ENCODE measurements at regions not wholly inside any gene's neighbourhood (a gene's known extent, or its start where the extent isn't known, plus 50 kb on each side); places are given as distances from the start of the nearest gene placed in this dataset.

- no peaks in the 10 kb centered on the region for H3K36me3 ChIP-seq (ENCODE audit: control insufficient read depth, insufficient read depth, low read length)
- TF ChIP-seq, protein P1, sequence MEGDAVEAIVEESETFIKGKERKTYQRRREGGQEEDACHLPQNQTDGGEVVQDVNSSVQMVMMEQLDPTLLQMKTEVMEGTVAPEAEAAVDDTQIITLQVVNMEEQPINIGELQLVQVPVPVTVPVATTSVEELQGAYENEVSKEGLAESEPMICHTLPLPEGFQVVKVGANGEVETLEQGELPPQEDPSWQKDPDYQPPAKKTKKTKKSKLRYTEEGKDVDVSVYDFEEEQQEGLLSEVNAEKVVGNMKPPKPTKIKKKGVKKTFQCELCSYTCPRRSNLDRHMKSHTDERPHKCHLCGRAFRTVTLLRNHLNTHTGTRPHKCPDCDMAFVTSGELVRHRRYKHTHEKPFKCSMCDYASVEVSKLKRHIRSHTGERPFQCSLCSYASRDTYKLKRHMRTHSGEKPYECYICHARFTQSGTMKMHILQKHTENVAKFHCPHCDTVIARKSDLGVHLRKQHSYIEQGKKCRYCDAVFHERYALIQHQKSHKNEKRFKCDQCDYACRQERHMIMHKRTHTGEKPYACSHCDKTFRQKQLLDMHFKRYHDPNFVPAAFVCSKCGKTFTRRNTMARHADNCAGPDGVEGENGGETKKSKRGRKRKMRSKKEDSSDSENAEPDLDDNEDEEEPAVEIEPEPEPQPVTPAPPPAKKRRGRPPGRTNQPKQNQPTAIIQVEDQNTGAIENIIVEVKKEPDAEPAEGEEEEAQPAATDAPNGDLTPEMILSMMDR (IDR thresholded peaks at IDR 0.05; ENCODE audit: insufficient read depth, low read depth, low read length) = no peak
- no peak for DNase-seq (ENCODE audit: low read depth)
- CTCF ChIA-PET = no interaction called here
- H3K4me3 ChIP-seq (ENCODE audit: low read depth, low read length) = no peak overlapping the region
- no peaks in the 10 kb centered on the region for H3K27me3 ChIP-seq (ENCODE audit: control insufficient read depth, insufficient read depth, low read length)
- POLR2A ChIA-PET = no interaction called here
These were observed 655.7 kb upstream of the HS3ST5 start for GRCh38 chr6:114998492-114998891.

DNA sequence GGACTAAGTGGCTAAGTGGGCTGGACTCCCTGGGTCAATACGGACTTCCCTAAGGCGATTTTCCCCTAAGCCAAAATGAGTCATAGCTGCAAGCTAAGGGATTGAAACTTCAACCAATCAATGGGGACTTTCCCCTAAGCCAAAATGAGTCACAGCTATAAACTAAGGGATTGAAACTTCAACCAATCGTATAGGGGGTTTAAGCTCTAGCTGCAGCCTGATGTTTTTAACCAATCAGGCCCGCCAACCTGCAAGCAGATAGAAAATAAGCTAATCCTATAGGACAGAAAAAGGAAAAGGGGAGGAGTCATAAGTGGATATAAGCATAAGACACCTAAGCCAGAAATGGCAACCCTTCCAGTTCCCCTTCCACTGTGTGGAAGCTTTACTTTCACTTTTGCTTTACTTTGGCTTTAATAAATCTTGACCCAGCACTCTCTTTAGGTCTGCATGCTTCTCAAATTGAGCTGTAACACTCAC is 655.0 kb upstream of the HS3ST5 start:
- no peak for DNase-seq (ENCODE audit: low read depth)
- TF ChIP-seq, protein P1 (IDR thresholded peaks at IDR 0.05; ENCODE audit: insufficient read depth, low read depth, low read length) = no peak
- no peaks in the 10 kb centered on the region for H3K27me3 ChIP-seq (ENCODE audit: control insufficient read depth, insufficient read depth, low read length)
- no peak overlapping the region for H3K4me3 ChIP-seq (ENCODE audit: low read depth, low read length)
- no peaks in the 10 kb centered on the region for H3K36me3 ChIP-seq (ENCODE audit: control insufficient read depth, insufficient read depth, low read length)
- POLR2A ChIA-PET = no interaction called here
- CTCF ChIA-PET = no interaction called here

DNA sequence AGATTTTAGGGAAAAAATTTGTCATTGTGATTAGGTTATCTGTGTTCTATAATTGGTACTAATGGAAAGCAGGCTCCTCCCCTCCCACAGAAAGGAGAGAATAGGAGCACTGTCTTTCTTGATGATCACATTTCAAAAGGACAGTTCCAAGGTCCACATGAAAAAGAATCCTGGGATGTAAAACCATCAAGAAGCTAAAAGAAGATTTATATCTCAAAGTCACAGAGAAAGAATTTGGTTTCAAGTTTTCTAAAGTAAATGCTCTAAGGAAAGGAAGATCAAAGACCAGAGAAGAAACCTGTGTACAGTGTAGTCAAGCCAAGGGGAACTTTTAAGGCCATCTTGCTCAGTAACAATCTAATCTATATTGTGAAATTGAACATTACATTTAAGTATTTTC is 652.7 kb upstream of the HS3ST5 start:
- TF ChIP-seq, protein P1 (IDR thresholded peaks at IDR 0.05; ENCODE audit: insufficient read depth, low read depth, low read length) = no peak
- H3K27me3 ChIP-seq (ENCODE audit: control insufficient read depth, insufficient read depth, low read length) = no peaks in the 10 kb centered on the region
- no peaks in the 10 kb centered on the region for H3K36me3 ChIP-seq (ENCODE audit: control insufficient read depth, insufficient read depth, low read length)
- no peak overlapping the region for H3K4me3 ChIP-seq (ENCODE audit: low read depth, low read length)
- ChIA-PET CTCF (no interaction called here), POLR2A (no interaction called here)
- DNase-seq (ENCODE audit: low read depth) = no peak

DNA sequence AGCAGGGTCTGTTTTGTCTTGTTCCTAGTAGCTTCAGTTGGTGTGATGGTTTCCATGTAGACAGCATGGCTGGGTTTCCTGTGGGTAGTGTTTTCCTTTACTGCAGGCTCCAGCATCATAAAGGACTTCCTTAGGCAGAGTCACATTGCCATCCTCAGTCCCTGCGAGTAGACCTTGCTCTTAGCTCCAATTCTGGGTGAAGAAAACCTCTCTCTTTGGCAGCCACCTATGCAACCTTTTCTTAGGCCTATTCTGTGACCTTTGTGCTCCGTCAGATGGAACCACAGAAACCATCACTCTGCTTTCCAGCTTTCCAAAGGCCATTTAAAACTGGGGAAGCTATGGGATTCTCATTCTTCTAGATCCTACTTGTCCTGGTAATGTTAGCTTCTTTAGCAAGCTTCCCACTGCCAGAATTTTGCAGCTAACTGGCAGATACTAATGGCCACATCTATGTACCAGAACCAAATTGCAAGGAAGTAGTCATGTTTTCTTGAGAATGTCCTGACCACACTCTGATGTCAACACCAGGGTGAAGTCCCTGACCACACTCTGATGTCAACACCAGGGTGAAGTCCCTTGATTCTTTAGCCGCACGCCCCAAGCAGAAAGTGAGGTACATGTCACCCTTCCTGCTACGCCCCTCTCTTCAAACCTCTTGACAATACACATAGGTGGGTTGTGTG is 646.6 kb upstream of the HS3ST5 start:
- no peak for DNase-seq (ENCODE audit: low read depth)
- no peaks in the 10 kb centered on the region for H3K36me3 ChIP-seq (ENCODE audit: control insufficient read depth, insufficient read depth, low read length)
- H3K27me3 ChIP-seq (ENCODE audit: control insufficient read depth, insufficient read depth, low read length) = no peaks in the 10 kb centered on the region
- TF ChIP-seq, protein P1 (IDR thresholded peaks at IDR 0.05; ENCODE audit: insufficient read depth, low read depth, low read length) = no peak
- ChIA-PET POLR2A (no interaction called here), CTCF (no interaction called here)
- no peak overlapping the region for H3K4me3 ChIP-seq (ENCODE audit: low read depth, low read length)

DNA sequence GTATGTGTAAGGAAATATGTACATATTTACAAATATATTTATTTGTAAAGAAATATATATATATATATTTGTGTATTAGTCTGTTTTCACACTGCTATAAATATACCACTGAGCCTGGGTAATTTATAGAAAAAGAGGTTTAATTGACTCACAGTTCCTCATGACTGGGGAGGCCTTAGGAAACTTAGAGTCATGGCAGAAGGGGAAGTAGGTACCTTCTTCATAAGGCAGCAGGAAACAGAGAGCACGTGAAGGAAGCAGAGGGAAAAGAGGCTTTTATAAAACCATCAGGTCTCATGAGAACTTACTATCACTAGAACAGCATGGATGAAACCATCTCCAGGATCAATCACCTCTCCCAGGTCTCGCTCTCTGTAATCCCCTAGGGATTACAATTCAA is 644.5 kb upstream of the HS3ST5 start:
- POLR2A ChIA-PET = no interaction called here

More for the DNA sequence above, 644.5 kb upstream of the HS3ST5 start:
- no peaks in the 10 kb centered on the region for H3K36me3 ChIP-seq (ENCODE audit: control insufficient read depth, insufficient read depth, low read length)
- CTCF ChIA-PET = no interaction called here
- H3K27me3 ChIP-seq (ENCODE audit: control insufficient read depth, insufficient read depth, low read length) = no peaks in the 10 kb centered on the region
- TF ChIP-seq, protein P1 (IDR thresholded peaks at IDR 0.05; ENCODE audit: insufficient read depth, low read depth, low read length) = no peak
- no peak overlapping the region for H3K4me3 ChIP-seq (ENCODE audit: low read depth, low read length)
- no peak for DNase-seq (ENCODE audit: low read depth)
